Left ventricle myocardium inferior (tissue), 1 donor: ENCODE measurements at regions not wholly inside any gene's neighbourhood (a gene's known extent, or its start where the extent isn't known, plus 50 kb on each side); places are given as distances from the start of the nearest gene placed in this dataset.

Source experiments
- DNase-seq: peaks from one replicate; pipeline ENCODE4 v3.0.0-alpha.2; 2020
- H3K27ac ChIP-seq: fragments of 200-600 bp; replicated peaks from 2 replicates; pipeline ENCODE4 v1.8.0; 2021
- H3K27me3 ChIP-seq: fragments of 200-600 bp; 2 replicates; pipeline ENCODE4 v1.8.0; 2021; ENCODE audit warnings: low read depth
- H3K36me3 ChIP-seq: fragments of 200-600 bp; 2 replicates; pipeline ENCODE4 v1.8.0; 2021
- H3K4me1 ChIP-seq: fragments of 200-600 bp; 2 replicates; pipeline ENCODE4 v1.8.0; 2021
- H3K4me3 ChIP-seq: fragments of 200-600 bp; 2 replicates; pipeline ENCODE4 v1.8.0; 2021; ENCODE audit warnings: mild to moderate bottlenecking, moderate library complexity
- H3K9me3 ChIP-seq: fragments of 200-600 bp; replicated peaks from 2 replicates; pipeline ENCODE4 v1.8.0; 2021
- intact Hi-C: fragments of 100-400 bp; cut with micrococcal nuclease; formaldehyde crosslinking; loops from one replicate; pipeline ENCODE4 v1.11.0; 2022
- TF ChIP-seq, protein P1 (sequence below): fragments of 200-600 bp; IDR thresholded peaks from 2 replicates; pipeline ENCODE4 v1.8.0; 2021; ENCODE audit warnings: antibody characterized with exemption, mild to moderate bottlenecking, borderline replicate concordance
- donor health status: DM: no; HTN: yes; CAD: no; lungs with severe emphysema.

GRCh38 chr1:103191327-103191726 is 83.0 kb upstream of the COL11A1 start:
- H3K27ac ChIP-seq = no peak overlapping the region
- no peak for DNase-seq
- H3K27me3 ChIP-seq = no peaks in the 10 kb centered on the region
- H3K36me3 ChIP-seq = no peaks in the 10 kb centered on the region
- H3K4me3 ChIP-seq = no peak overlapping the region
- H3K4me1 ChIP-seq = no peaks in the 10 kb centered on the region
- TF ChIP-seq, protein P1, sequence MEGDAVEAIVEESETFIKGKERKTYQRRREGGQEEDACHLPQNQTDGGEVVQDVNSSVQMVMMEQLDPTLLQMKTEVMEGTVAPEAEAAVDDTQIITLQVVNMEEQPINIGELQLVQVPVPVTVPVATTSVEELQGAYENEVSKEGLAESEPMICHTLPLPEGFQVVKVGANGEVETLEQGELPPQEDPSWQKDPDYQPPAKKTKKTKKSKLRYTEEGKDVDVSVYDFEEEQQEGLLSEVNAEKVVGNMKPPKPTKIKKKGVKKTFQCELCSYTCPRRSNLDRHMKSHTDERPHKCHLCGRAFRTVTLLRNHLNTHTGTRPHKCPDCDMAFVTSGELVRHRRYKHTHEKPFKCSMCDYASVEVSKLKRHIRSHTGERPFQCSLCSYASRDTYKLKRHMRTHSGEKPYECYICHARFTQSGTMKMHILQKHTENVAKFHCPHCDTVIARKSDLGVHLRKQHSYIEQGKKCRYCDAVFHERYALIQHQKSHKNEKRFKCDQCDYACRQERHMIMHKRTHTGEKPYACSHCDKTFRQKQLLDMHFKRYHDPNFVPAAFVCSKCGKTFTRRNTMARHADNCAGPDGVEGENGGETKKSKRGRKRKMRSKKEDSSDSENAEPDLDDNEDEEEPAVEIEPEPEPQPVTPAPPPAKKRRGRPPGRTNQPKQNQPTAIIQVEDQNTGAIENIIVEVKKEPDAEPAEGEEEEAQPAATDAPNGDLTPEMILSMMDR = no peak
- intact Hi-C loops = no loop called here
- no peaks in the 10 kb centered on the region for H3K9me3 ChIP-seq

DNA sequence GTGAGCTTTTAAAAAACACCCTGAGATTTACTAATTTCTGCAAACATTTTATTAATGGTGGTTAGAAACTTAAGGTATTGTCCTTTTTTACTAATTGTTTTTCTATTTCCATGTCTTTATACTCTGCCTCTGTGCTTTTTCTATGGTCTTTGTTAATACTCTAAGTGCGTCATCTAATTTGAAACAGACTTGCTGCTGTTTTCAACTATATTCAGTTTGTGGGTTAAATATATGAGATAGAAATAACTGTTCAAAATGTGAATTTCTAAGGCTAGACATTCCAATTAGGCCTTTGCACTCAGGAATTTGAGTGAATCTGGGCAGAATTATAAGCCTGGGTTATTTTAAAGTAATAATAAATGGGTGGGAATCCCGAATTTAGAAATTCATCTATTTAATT is 82.4 kb upstream of the COL11A1 start:
- TF ChIP-seq, protein P1 = no peak
- no peaks in the 10 kb centered on the region for H3K27me3 ChIP-seq
- H3K4me1 ChIP-seq = no peaks in the 10 kb centered on the region
- no peak overlapping the region for H3K4me3 ChIP-seq
- intact Hi-C loops = no loop called here
- peaks cover 5% of the 10 kb centered on the region for H3K9me3 ChIP-seq
- no peak overlapping the region for H3K27ac ChIP-seq
- no peak for DNase-seq
- no peaks in the 10 kb centered on the region for H3K36me3 ChIP-seq

- TF ChIP-seq, protein P1 = no peak
- Histone ChIP-seq H3K4me1 (no peaks in the 10 kb centered on the region), H3K4me3 (no peak overlapping the region), H3K27ac (no peak overlapping the region), H3K27me3 (no peaks in the 10 kb centered on the region), H3K36me3 (no peaks in the 10 kb centered on the region), H3K9me3 (peaks cover 20% of the 10 kb centered on the region)
- DNase-seq = no peak
- intact Hi-C loops = no loop called here
Observed at GRCh38 chr1:103187673-103188072, 79.4 kb upstream of the COL11A1 start.

DNA sequence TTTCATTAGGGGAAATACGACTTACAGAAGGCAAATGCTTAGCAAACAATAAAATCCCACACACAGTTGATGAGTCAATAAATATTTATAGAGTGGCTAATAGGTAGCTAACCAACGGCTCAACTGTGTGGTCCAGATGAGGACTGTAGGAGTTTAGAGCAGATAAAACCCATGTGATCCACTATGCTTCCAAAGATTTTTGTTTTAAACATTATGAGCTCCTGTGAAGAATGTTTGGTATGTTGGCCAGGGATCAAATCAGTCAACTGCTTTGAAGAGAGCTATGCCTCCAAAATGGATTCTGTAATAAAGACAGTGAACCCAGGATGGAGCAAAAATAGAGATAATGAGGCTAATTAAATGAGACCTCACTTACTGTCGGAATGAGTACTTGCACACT is 72.3 kb upstream of the COL11A1 start:
- Histone ChIP-seq H3K36me3 (no peaks in the 10 kb centered on the region), H3K27ac (no peak overlapping the region), H3K27me3 (no peaks in the 10 kb centered on the region), H3K4me3 (no peak overlapping the region), H3K4me1 (no peaks in the 10 kb centered on the region), H3K9me3 (peaks cover 14% of the 10 kb centered on the region)
- DNase-seq = no peak
- TF ChIP-seq, protein P1 = no peak
- intact Hi-C loops = no loop called here

GRCh38 chr1:103177108-103177775 is 68.9 kb upstream of the COL11A1 start:
- no peaks in the 10 kb centered on the region for H3K27me3 ChIP-seq
- H3K36me3 ChIP-seq = no peaks in the 10 kb centered on the region
- intact Hi-C loops = no loop called here
- H3K27ac ChIP-seq = no peak overlapping the region
- H3K9me3 ChIP-seq = no peaks in the 10 kb centered on the region
- TF ChIP-seq, protein P1 = no peak
- DNase-seq = no peak
- H3K4me3 ChIP-seq = no peak overlapping the region
- H3K4me1 ChIP-seq = no peaks in the 10 kb centered on the region
